ENCODE measurements at regions not wholly inside any gene's neighbourhood (a gene's known extent, or its start where the extent isn't known, plus 50 kb on each side); places are given as distances from the start of the nearest gene placed in this dataset.

- FAIRE-seq, result no peak
- Histone ChIP-seq H3K4me2 (no peak overlapping the region), H3K27ac (no peak overlapping the region), H3K9me3 (no peaks in the 10 kb centered on the region), H3K4me3 (no peak overlapping the region), H3K4me1 (no peaks in the 10 kb centered on the region)
- 16% methylated on average over 2 of the region's 2 CpGs for WGBS (ENCODE audit: missing lambda C conversion rate)
- no peak for ATAC-seq
- POLR2A ChIA-PET, result no interaction called here
- TF ChIP-seq TP53 (CRISPR knock-in tag; IDR thresholded peaks at IDR 0.05), result no peak
- no peak for TF ChIP-seq GATA3 (IDR thresholded peaks at IDR 0.05; ENCODE audit: borderline replicate concordance)
- TF ChIP-seq ZC3H11A (IDR thresholded peaks at IDR 0.05), result no peak
- no peak for TF ChIP-seq NPAS2 (CRISPR knock-in tag; IDR thresholded peaks at IDR 0.05; ENCODE audit: borderline replicate concordance)
- no peak for TF ChIP-seq USF2 (IDR thresholded peaks at IDR 0.05)
- no peak for TF ChIP-seq ESRRA (IDR thresholded peaks at IDR 0.05; ENCODE audit: borderline replicate concordance, low read length)
- TF ChIP-seq TFCP2L1 (CRISPR knock-in tag; IDR thresholded peaks at IDR 0.05), result no peak
- no peak for TF ChIP-seq NR3C1 (IDR thresholded peaks at IDR 0.05)
- no peak for TF ChIP-seq KDM1A (IDR thresholded peaks at IDR 0.05; ENCODE audit: low read depth)
- no peak for TF ChIP-seq ZNF302 (CRISPR knock-in tag; IDR thresholded peaks at IDR 0.05)
- TF ChIP-seq EP300 (IDR thresholded peaks at IDR 0.05), result no peak
- no peak for DNase-seq (ENCODE audit: low read depth in 1 of 2, low spot score in 1 of 2)
- CTCF ChIA-PET, result no interaction called here
Measured at GRCh38 chr5:23991406-23991805, 484.0 kb downstream of the PRDM9 start.

GRCh38 chr5:23994581-23995370 is 487.4 kb downstream of the PRDM9 start:
- FAIRE-seq (no peak), DNase-seq (ENCODE audit: low read depth in 1 of 2, low spot score in 1 of 2) (peak in 1 of 2 experiments; percentile 6), ATAC-seq (no peak)
- CTCF ChIA-PET, result no interaction called here
- H3K4me1 ChIP-seq, result no peaks in the 10 kb centered on the region
- H3K4me3 ChIP-seq, result no peak overlapping the region
- no peak overlapping the region for H3K27ac ChIP-seq
- H3K9me3 ChIP-seq, result no peaks in the 10 kb centered on the region
- TF ChIP-seq MAZ (IDR thresholded peaks at IDR 0.05; ENCODE audit: borderline replicate concordance, low read depth, low read length) (no peak), FOSB (CRISPR knock-in tag; IDR thresholded peaks at IDR 0.05) (no peak), NFE2L2 (conservative IDR thresholded peaks at IDR 0.05; ENCODE audit: low read length) (no peak), HOXB5 (CRISPR knock-in tag; IDR thresholded peaks at IDR 0.05) (no peak), TFCP2L1 (CRISPR knock-in tag; IDR thresholded peaks at IDR 0.05) (no peak), USF2 (IDR thresholded peaks at IDR 0.05) (no peak), KDM1A (IDR thresholded peaks at IDR 0.05; ENCODE audit: low read depth) (no peak), BHLHE40 (IDR thresholded peaks at IDR 0.05; ENCODE audit: low read depth, low read length) (no peak), PHF8 (IDR thresholded peaks at IDR 0.05; ENCODE audit: borderline replicate concordance, low read depth) (no peak), ZFP36 (IDR thresholded peaks at IDR 0.05; ENCODE audit: borderline replicate concordance, partially characterized antibody) (no peak), ELK1 (IDR thresholded peaks at IDR 0.05; ENCODE audit: low read depth, low read length) (no peak), RFX5 (IDR thresholded peaks at IDR 0.05) (no peak), FOXS1 (CRISPR knock-in tag; IDR thresholded peaks at IDR 0.05) (no peak), NR3C1 (IDR thresholded peaks at IDR 0.05) (no peak), MAFK (IDR thresholded peaks at IDR 0.05; ENCODE audit: partially characterized antibody) (no peak), CHD2 (IDR thresholded peaks at IDR 0.05; ENCODE audit: low read length, partially characterized antibody) (no peak), SMC3 (IDR thresholded peaks at IDR 0.05) (no peak), EHF (CRISPR knock-in tag; IDR thresholded peaks at IDR 0.05) (no peak), GATA3 (IDR thresholded peaks at IDR 0.05; ENCODE audit: borderline replicate concordance) (no peak)
- 42% methylated on average over 4 of the region's 4 CpGs for WGBS (ENCODE audit: missing lambda C conversion rate)
- H3K4me2 ChIP-seq, result no peak overlapping the region
- POLR2A ChIA-PET, result no interaction called here
